Natural killer cell (primary cell): ENCODE measurements at regions not wholly inside any gene's neighbourhood (a gene's known extent, or its start where the extent isn't known, plus 50 kb on each side); places are given as distances from the start of the nearest gene placed in this dataset.
"Not testable (repeated sequence)": the region's sequence is repeated elsewhere in the genome, so short reads cannot be mapped to it uniquely, and the experiment has no call there.

Experiments used
- ATAC-seq, 3 donors: fragments of 150-1000 bp in 2 of 3; fragments of 200-7000 bp in 1 of 3; cut with Tn5 transposase; 1 replicate in 1 of 3; 2 replicates in 2 of 3; pipeline ENCODE4 v1.10.0; 2021; ENCODE audit warnings: mild to moderate bottlenecking in 2 of 3, moderate library complexity in 2 of 3
- DNase-seq, 2 donors: peaks; one replicate each; pipeline versions ENCODE4 v3.0.0 to v3.0.0-alpha.2; 2013 to 2021; ENCODE audit warnings: mixed read lengths in 1 of 2
- H3K27ac ChIP-seq: one replicate; pipeline ENCODE4 v1.5.1; 2013; ENCODE audit warnings: mild to moderate bottlenecking, low read length
- H3K27me3 ChIP-seq: one replicate; pipeline ENCODE4 v1.6.1; 2013; ENCODE audit warnings: low read length; ENCODE audit not compliant: control insufficient read depth, insufficient read depth
- H3K36me3 ChIP-seq: one replicate; pipeline ENCODE4 v1.6.1; 2013; ENCODE audit warnings: low read length; ENCODE audit not compliant: control insufficient read depth, insufficient read depth
- H3K4me1 ChIP-seq: one replicate; pipeline ENCODE4 v1.6.1; 2013; ENCODE audit warnings: low read length; ENCODE audit not compliant: control insufficient read depth, insufficient read depth
- H3K4me3 ChIP-seq: one replicate; pipeline ENCODE4 v1.5.1; 2013; ENCODE audit warnings: low read length
- H3K9me3 ChIP-seq: one replicate; pipeline ENCODE4 v1.6.1; 2013; ENCODE audit warnings: low read length; ENCODE audit not compliant: control insufficient read depth, insufficient read depth
- H3K27ac Mint-ChIP-seq, 2 donors: one replicate each; pipeline ENCODE4 v1.8.0; 2022; ENCODE audit warnings: mild to moderate bottlenecking in 2 of 2, mixed read lengths in 2 of 2, moderate library complexity in 1 of 2
- H3K27me3 Mint-ChIP-seq, 2 donors: one replicate each; pipeline ENCODE4 v1.8.0; 2022; ENCODE audit warnings: low read depth in 2 of 2, mixed read lengths in 2 of 2
- H3K36me3 Mint-ChIP-seq: one replicate; pipeline ENCODE4 v1.8.0; 2022; ENCODE audit warnings: mixed read lengths
- H3K4me1 Mint-ChIP-seq, 2 donors: one replicate each; pipeline ENCODE4 v1.8.0; 2022; ENCODE audit warnings: mixed read lengths in 2 of 2
- H3K4me3 Mint-ChIP-seq: one replicate; pipeline ENCODE4 v1.8.0; 2022; ENCODE audit warnings: mild to moderate bottlenecking, moderate library complexity, mixed read lengths
- H3K9me3 Mint-ChIP-seq, 2 donors: one replicate each; pipeline ENCODE4 v1.8.0; 2022; ENCODE audit warnings: mixed read lengths in 2 of 2
- CTCF ChIP-seq: fragments of 200-600 bp; IDR thresholded peaks from one replicate; pipeline ENCODE4 v1.8.0; 2022; ENCODE audit warnings: antibody characterized with exemption
- WGBS: methylation state at CpG from one replicate; pipeline ENCODE4 v1.1.7; 2013; ENCODE audit warnings: missing lambda C conversion rate; ENCODE audit not compliant: insufficient coverage; 5-methylcytosine and 5-hydroxymethylcytosine counted together
- intact Hi-C: fragments of 100-400 bp; cut with micrococcal nuclease; formaldehyde crosslinking; loops from one replicate; pipeline ENCODE4 v1.14.2; 2022

DNA sequence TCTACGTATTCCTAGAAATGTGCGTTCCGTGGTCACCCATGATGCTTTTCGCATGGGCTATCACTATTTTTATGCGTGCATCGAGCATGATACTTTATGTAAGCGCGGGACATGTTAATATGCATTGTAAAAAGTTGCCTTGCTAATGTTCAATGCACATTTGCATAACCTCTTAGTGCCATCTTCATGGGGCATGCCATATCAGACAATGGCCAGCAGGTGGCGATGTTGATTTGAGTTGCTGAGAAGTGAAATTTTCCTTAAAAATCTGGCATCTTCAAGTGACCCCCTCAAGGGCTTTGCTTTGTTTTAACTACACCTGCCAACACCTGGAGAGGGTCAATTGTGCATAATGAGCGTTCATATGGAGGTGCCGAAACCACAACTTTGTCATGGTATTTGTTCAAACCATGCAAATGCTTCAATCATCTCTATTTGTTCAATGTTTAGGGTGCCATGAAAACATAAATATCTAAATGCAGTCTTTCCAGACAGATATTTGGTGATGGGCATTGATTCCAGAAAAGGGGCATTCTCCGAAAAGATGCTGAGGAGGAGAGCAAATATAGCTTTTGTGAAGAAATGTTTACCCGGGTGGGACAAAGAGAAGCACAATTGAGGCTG lies 833.9 kb upstream of the PRKX start:
- Mint-ChIP-seq H3K4me3 (no peak overlapping the region), H3K4me1 (no peaks in the 10 kb centered on the region), H3K27ac (no peak overlapping the region), H3K9me3 (peaks cover 0 to under 1% of the 10 kb centered on the region in 2 donors), H3K27me3 (no peaks in the 10 kb centered on the region), H3K36me3 (no peaks in the 10 kb centered on the region)
- Histone ChIP-seq H3K27me3 (no peaks in the 10 kb centered on the region), H3K9me3 (no peaks in the 10 kb centered on the region), H3K36me3 (no peaks in the 10 kb centered on the region), H3K27ac (no peak overlapping the region), H3K4me3 (no peak overlapping the region), H3K4me1 (no peaks in the 10 kb centered on the region)
- DNase-seq (peak in 1 of 2 donors; percentile 53), ATAC-seq (peak in 1 of 3 donors; percentile 33)
- WGBS: 56% methylated on average over 11 of the region's 13 CpGs
- intact Hi-C loops: no loop called here
- TF ChIP-seq CTCF: peak; percentile 43

- H3K9me3 Mint-ChIP-seq, H3K9me3 ChIP-seq, H3K4me1 Mint-ChIP-seq, H3K4me3 Mint-ChIP-seq, H3K4me1 ChIP-seq, H3K4me3 ChIP-seq, H3K27me3 Mint-ChIP-seq, ATAC-seq, H3K27me3 ChIP-seq, H3K36me3 ChIP-seq, H3K27ac ChIP-seq, DNase-seq, intact Hi-C loops, H3K27ac Mint-ChIP-seq, H3K36me3 Mint-ChIP-seq: not testable (repeated sequence)
- WGBS: 82% methylated on average over 4 of the region's 5 CpGs
Observed at GRCh38 chrX:4546178-4546577, 832.7 kb upstream of the PRKX start.

DNA sequence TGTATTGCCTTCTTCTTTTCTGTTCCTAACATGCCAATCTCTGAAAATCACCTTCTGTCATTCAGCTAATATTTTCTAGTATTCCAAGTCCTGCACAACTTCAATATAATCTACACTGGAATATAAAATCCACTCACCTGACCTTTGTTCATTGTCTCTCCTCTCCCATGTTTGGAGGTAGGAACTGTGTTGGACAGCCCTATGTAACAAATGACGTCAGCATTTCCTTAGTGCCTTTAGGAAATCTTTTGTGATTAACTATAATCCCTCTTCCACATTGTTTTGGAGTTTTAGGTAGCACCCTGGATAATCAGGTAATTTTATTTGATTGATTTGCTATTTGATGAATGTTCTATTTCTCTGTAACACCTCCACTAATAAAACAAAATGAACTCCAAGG lies 814.8 kb upstream of the PRKX start:
- H3K36me3 Mint-ChIP-seq: no peaks in the 10 kb centered on the region

GRCh38 chrX:4485912-4486311 lies 772.5 kb upstream of the PRKX start:
- H3K27me3 ChIP-seq: no peaks in the 10 kb centered on the region
- Mint-ChIP-seq H3K27ac (no peak overlapping the region), H3K27me3 (no peaks in the 10 kb centered on the region), H3K4me3 (no peak overlapping the region), H3K36me3 (no peaks in the 10 kb centered on the region), H3K4me1 (no peaks in the 10 kb centered on the region), H3K9me3 (peaks cover 6 to 17% of the 10 kb centered on the region in 2 donors)
- WGBS: 100% methylated on average over 1 of the region's 4 CpGs
- H3K4me1 ChIP-seq: no peaks in the 10 kb centered on the region
- intact Hi-C loops: no loop called here
- no peaks in the 10 kb centered on the region for H3K9me3 ChIP-seq
- DNase-seq: no peak
- H3K27ac ChIP-seq: no peak overlapping the region
- H3K4me3 ChIP-seq: no peak overlapping the region
- no peak for ATAC-seq
- H3K36me3 ChIP-seq: no peaks in the 10 kb centered on the region
- TF ChIP-seq CTCF: no peak

More for the DNA sequence above, 814.8 kb upstream of the PRKX start:
- H3K4me1 ChIP-seq: no peaks in the 10 kb centered on the region
- no peaks in the 10 kb centered on the region for H3K27me3 ChIP-seq
- no peak overlapping the region for H3K4me3 Mint-ChIP-seq
- ATAC-seq (no peak), DNase-seq (no peak)
- H3K27ac ChIP-seq: no peak overlapping the region
- no peaks in the 10 kb centered on the region for H3K36me3 ChIP-seq
- H3K9me3 Mint-ChIP-seq: peaks cover 3 to 5% of the 10 kb centered on the region in 2 donors
- H3K9me3 ChIP-seq: no peaks in the 10 kb centered on the region
- no peak overlapping the region for H3K27ac Mint-ChIP-seq
- H3K27me3 Mint-ChIP-seq: no peaks in the 10 kb centered on the region
- H3K4me1 Mint-ChIP-seq: no peaks in the 10 kb centered on the region
- no peak overlapping the region for H3K4me3 ChIP-seq
- WGBS: no CpG with 5 or more reads among the region's 1 CpG
- intact Hi-C loops: no loop called here
- no peak for TF ChIP-seq CTCF
